GM18520 (cell line): ENCODE measurements at regions not wholly inside any gene's neighbourhood (a gene's known extent, or its start where the extent isn't known, plus 50 kb on each side); places are given as distances from the start of the nearest gene placed in this dataset.

Experiments used
- ATAC-seq: cut with Tn5 transposase; IDR thresholded peaks from one replicate; pipeline ENCODE4 v1.9.1; 2021; ENCODE audit not compliant: unreplicated experiment

DNA sequence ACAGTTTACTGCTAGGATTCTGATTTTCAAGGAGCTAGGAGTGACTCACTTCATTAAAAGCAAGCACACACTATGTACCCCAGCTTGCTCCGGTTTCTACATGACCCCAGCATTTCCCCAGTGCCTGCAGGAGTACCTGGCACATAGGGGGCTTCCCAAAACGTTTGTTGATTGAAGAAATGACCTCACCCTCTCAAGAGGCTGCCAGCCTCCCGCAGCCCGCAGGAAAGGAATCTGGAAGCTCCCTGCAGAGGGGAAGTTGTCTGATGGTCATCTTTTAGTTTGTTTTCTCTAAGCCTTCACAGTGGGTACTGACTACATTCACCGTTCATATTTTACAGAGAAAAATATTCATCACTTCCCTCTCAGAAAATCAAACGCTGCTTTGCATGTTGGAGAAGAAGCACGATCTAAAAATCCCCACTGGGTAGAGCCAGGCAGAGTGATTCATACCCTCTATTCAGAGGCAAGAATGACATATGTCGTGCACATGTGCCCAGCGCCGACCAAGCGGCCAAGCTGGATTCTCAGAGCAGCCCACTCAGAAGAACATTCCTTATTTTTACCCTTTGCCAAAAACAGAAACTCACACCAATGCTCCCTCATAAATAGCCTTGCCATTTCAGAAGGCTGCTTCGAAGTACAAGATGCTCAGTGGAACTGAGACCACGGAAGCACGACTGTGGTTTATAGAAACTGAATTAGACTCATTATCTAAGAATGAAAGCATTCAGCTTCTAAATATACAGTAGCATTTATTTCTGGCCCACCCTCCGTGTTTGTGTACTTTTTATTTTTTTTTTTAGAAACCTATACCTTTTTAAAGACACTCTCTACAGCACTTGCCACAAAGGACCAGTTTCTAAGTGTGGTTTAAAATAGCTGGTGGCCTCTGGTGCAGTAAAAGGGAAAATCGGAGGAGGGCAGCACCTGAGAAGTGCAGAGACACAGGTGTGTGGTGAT is 143.2 kb downstream of the MIS18A start:
- peak; percentile 59 for ATAC-seq

DNA sequence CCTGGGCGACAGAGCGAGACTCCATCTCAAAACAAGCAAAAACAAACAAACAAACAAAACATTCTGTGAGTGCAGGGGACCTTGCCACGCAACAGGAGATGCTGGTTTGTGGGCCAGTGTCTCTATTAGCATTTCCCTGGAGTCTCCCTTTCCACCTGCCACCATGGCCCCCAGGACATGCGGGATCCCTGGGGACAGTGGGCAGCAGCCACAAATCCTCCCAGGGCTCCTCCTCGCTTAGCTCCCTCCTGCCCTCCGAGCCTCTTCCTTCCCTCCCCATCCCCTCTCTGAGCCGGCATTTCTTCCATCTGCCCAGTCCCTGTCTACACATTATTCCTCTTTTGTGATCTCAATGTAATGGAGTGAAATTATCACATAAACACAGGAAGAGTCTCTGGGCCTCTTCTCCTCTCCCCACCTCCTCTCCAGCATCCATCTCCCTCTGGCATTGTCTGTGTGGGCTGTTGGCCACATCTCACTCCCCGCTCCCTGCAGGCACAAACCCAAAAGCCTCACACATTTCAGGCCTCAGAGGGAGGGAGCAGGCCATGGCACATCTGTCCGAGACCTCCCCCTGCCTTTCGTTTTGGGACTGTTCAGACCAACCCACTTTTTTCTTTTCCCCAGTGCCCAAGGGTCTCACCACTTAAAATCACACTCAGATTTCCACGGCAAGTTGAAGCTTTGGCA is 144.3 kb downstream of the MIS18A start:
- no peak for ATAC-seq

GRCh38 chr21:32132881-32133280 is 146.0 kb downstream of the MIS18A start:
- no peak for ATAC-seq

DNA sequence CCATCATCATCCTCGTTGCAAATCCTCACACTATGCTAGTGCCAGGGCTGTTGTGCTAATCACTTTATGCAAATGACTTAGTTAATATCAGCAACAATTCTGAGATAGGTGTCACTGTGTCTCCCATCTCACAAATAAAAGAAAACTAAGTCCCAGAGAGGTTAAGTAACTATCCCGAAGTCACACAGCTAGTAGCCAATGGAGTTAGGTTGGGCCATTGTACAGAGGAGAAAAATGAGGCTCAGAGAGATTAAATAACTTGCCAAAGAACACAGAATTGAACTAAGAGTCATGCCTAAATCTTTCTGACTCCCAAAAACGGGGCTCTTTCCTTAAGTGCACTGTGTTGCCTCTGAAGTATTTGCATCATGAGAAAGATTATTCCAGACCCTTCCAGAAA is 146.4 kb downstream of the MIS18A start:
- no peak for ATAC-seq

DNA sequence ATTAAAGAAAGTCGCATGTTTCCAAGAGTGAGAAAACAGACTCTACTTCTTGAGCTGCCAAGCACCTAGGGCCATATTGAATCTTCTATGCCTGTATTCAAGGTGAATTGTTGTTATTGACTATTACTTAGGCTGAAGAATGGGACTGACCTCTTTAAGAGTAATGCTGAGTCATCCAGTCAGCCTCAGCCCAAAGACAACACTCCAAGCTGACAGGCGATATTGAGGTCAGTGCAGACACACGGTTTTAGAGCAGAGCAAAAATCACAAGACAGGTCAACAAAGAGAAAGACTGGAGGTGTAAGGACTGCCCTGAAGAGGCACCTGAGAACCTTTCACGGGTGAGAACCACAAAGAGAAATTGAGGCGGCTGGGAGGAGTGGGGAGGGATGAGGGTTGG is 146.9 kb downstream of the MIS18A start:
- ATAC-seq, result no peak

DNA sequence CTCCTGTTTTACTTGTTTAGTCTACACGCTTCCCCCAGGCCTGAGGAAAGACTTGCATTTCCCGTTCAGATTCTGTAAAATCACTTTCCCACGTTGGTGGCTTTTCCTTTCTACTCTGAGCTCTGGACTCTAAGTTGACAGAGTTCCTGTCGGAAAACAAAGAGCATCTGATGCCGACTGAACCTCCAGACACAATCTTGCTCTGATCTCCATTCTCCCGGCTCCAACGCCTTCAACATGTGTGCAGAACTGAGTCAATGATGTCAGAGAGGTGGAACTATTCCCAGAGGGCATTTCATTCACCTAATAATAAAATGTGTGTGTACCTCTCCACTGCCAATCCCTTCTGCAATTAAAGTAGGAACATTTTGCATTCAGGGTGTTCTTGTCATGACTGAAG is 147.7 kb downstream of the MIS18A start:
- ATAC-seq, result no peak

DNA sequence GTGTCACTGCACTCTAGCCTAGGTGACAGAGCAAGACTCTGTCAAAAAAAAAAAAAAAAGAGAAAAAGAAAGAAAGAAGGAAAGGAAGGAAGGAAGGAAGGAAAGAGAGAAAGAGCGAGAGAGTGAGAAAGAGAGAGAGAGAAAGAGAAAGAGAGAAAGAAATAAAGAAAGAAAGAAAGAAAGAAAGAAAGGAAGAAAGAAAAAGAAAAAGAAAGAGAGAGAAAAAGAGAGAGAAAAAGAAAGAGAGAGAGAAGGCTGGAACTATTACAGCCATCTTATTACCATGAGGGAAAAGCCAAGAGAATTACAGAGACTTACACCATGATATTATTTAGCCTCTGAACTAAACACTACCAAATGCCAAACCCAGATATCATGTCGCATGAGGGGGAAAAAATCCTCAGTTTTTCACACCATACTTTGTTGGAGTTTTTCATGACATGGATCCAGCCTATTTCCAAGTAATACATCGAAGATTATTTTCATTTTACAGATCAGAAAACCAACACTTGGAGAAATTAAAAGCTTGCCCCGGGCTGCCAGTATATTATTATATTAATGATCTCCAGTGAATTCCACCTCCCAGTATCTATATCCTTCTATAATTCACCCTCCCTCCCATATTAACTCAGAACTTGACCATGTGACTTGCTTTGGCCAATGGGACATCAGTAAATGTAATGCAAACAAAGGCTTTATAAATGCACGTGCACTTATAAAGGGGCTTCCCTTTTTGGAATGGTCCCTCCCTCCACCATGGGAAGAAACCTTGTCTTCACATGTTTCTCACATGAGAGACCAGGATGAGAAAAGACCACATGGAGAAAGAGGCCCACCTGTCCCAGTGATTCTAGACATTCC is 148.6 kb downstream of the MIS18A start:
- no peak for ATAC-seq

DNA sequence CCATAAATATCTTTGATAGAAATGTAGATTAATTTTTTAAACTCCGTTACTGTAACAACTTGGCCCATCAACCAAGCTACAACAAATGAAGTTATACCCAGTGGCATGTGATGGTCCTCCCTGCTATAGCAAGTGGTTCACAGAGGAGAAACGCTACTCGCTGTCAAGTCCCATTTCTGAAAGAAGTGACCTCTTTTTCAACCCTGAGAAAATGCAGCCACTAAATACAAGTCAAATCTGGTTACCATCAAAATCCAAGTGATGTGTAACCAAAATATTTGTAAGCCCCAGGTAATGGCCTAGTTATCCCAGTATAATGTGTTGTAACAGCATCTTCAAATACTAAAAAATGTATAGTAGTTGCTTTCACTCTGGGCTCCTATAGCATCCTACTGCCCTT is 151.8 kb downstream of the MIS18A start:
- no peak for ATAC-seq

DNA sequence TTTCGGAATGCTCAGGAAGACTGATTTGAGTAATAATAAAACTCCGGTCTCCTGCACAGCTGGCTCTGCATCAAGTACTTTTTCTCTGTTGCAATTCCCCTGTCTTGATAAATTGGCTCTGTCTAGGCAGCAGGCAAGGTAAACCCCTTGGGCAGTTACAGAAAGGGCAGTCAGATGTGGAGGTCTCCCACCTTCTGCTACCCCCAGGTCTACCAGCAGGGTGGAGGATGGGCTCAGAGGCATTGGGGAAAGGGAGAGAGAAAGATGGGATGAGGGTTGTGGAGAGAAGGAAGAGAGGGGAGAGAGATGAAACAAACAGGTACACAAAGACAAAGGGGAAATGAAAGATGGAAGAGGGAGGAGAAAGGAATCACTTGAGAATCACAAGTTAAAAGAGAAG is 156.8 kb downstream of the MIS18A start:
- ATAC-seq, result no peak

DNA sequence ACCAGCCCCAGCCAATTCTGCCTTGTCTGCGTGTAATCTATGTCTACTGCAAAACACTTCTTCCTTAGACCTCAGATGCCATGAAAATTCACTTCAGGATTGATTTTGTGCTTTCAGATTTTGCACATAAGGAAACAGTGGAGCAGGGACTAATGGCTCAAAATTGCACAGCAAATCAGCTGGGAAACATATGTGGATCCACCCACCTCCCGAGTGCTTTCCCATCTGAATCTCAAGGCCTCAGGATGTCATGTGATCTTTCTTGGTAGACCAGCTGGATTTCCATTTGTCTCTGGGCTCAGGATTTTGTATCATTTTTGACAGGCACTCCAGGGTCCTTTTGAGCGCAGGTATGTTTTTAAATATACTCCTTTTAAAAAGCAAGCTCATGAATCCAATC is 158.6 kb downstream of the MIS18A start:
- no peak for ATAC-seq

DNA sequence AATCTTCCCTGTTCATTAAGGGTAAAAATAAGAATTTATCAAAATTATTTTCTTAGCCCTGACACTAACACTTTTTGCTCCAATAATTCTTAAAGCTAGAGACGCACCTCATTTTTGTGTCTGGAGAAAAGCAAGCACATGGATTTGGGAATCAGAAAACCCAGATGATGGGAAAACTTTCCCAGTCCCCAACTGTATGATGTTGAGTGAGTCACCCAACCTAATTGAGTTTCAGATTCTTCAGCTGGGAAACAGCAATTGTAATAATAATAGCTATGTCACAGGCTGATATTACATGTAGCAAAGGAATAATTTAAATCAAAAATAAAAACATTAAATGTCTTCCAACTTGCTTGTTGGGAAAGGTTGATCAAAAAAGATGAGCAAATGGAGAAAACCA is 159.0 kb downstream of the MIS18A start:
- ATAC-seq, result no peak

- no peak for ATAC-seq
These were observed 159.5 kb downstream of the MIS18A start for GRCh38 chr21:32119389-32119788.

DNA sequence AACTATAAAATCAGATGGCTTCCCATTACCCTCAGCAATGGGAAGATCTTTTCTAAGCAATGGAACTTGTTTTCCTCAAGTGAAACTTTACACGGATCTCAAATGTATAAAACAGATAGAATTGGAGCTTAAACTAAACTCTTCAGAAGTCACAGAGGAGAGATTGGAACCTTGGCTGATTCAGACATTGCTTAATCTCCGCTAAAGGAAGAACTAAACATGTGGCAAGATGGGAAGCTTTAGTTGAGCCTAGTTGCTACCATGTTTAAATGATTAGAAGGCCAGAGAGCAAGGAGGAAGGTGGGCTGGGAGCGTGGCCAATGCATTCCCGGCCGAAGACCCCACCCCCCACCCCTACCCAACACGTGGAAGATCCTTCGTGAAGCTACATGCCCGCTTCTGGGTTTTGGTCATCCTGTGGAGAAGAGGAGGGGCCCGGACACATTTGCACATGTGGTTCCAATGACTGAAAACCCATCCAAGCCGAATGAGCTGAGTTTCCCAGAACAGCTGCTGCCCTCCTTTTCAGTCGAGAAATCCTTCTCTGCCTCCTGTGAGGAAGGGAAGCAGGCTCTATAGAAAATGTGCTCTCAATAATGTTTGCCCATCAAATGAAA is 164.3 kb downstream of the MIS18A start:
- ATAC-seq, result no peak

GRCh38 chr21:32113486-32113885 is 165.4 kb downstream of the MIS18A start:
- no peak for ATAC-seq

DNA sequence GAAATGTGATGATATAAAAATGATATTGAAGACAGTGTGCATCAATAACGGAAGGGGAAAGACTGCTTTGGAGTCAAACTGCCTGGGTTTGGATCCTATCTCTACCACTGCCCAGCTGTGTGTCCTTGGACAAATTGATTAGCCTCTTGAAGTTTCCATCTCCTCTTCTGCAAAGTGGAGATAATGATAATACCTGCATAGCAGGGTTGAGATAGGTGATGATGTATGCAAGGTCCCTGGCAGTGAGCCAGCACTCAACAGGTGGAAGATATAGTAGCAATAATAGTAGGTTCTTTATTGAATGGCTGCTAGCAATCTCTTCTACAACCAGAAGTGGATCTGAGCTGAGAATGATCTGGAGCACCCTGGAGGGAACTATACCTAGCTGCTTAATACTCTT is 166.7 kb downstream of the MIS18A start:
- ATAC-seq, result no peak

- no peak for ATAC-seq
These were observed 170.3 kb downstream of the MIS18A start for GRCh38 chr21:32108566-32108965.

GRCh38 chr21:32103361-32103760 is 175.5 kb downstream of the MIS18A start:
- no peak for ATAC-seq

DNA sequence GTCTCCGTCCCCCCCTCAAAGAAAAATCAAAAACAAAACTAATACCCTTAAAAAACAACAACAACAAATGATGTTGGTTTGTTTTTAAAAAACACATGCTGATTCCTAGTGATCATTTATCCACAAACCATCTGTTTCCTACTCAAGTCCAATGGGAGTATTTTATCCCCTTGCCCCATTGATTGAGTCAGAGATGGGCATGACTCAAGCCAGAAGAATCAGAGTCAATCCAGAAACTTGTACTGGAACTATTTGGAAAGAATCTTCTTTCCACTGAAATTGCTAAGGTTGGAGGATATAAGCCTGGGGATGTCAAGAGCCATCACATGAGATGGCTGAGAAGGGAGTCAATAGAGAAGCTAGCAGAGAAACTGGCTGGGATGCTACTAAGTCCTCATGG is 176.4 kb downstream of the MIS18A start:
- no peak for ATAC-seq

- ATAC-seq, result no peak
These were observed 177.6 kb downstream of the MIS18A start for GRCh38 chr21:32101277-32101676.

GRCh38 chr21:32100423-32100822 is 178.4 kb downstream of the MIS18A start:
- no peak for ATAC-seq

DNA sequence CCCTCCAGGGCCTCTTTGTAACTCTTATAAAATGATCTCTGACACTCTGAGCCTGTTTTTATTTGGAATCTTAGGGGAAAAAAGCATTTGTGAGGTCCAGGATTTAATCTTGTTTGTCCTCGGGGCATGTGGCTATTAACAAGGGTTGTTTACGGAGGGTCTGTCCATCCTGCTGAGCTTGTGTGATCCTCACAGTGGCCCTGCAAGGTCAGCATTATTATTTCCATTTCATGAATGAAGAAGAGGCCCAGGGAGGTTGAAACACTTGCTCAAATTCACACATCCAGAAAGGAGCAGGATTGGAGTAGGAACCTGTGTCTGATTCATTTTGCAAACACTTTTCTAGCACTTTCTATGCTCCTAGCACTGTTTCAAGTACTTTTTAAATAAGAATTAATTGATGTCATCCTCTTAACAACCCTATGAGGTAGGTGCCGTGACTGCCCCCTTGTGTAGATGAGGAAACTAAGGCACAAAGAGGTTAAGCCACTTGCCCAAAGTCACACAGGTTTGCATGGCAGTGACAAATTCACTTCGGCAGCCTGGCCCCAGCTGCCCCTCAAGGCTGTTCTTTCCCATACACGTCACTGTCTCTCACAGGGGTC is 178.9 kb downstream of the MIS18A start:
- ATAC-seq, result no peak
